Testis (tissue), 2 donors: ENCODE measurements at regions not wholly inside any gene's neighbourhood (a gene's known extent, or its start where the extent isn't known, plus 50 kb on each side); places are given as distances from the start of the nearest gene placed in this dataset.

Source experiments
- CTCF ChIP-seq, 3 experiments: fragments of 450-650 bp in 2 of 3; fragments of 200-600 bp in 1 of 3; sonication (generic) in 1 of 3; IDR thresholded peaks; one replicate each; pipeline ENCODE4 v1.5.1; 2016 to 2019; ENCODE audit warnings: antibody characterized with exemption in 3 of 3, mild to moderate bottlenecking in 2 of 3, moderate library complexity in 1 of 3
- POLR2A ChIP-seq: fragments of 450-650 bp; IDR thresholded peaks from one replicate; pipeline ENCODE4 v1.6.1; 2017; ENCODE audit warnings: antibody characterized with exemption, mild to moderate bottlenecking, moderate library complexity

GRCh38 chr13:50205581-50205980 is 190.3 kb downstream of the KCNRG start:
- no peak for TF ChIP-seq CTCF (IDR thresholded peaks at IDR 0.05)
- TF ChIP-seq POLR2A: no peak
